Brain microvascular endothelial cell (primary cell): ENCODE measurements at regions not wholly inside any gene's neighbourhood (a gene's known extent, or its start where the extent isn't known, plus 50 kb on each side); places are given as distances from the start of the nearest gene placed in this dataset.

Experiments
- DNase-seq: peaks from one replicate; pipeline ENCODE4 v3.0.0-alpha.2; 2020
- H3K27ac ChIP-seq: fragments of 250-450 bp; sonication (Bioruptor Pico); 2 replicates; pipeline ENCODE4 v1.5.1; 2020; ENCODE audit warnings: mild to moderate bottlenecking, moderate library complexity
- H3K27me3 ChIP-seq: fragments of 250-450 bp; sonication (Bioruptor Pico); replicated peaks from 2 replicates; pipeline ENCODE4 v1.5.1; 2020; ENCODE audit warnings: mild to moderate bottlenecking
- H3K36me3 ChIP-seq: fragments of 250-450 bp; sonication (Bioruptor Pico); replicated peaks from 2 replicates; pipeline ENCODE4 v1.5.1; 2020; ENCODE audit warnings: mild to moderate bottlenecking
- H3K4me3 ChIP-seq: 2 replicates; pipeline ENCODE4 v1.5.1; 2011; ENCODE audit warnings: low read depth, mild to moderate bottlenecking, control low read depth, low read length, moderate library complexity
- in situ Hi-C: cut with HindIII; loops from 2 replicates; pipeline ENCODE4 v1.10.0; 2017; ENCODE audit warnings: low sequenced_read_pairs, low pct_ligation_motif_present
- TF ChIP-seq, protein P1 (sequence below): IDR thresholded peaks from 2 replicates; pipeline ENCODE4 v1.5.1; 2011; ENCODE audit warnings: low read depth, mild to moderate bottlenecking, moderate library complexity, low read length, control low read depth, inconsistent platforms; ENCODE audit errors: missing control alignments

- TF ChIP-seq, protein P1, sequence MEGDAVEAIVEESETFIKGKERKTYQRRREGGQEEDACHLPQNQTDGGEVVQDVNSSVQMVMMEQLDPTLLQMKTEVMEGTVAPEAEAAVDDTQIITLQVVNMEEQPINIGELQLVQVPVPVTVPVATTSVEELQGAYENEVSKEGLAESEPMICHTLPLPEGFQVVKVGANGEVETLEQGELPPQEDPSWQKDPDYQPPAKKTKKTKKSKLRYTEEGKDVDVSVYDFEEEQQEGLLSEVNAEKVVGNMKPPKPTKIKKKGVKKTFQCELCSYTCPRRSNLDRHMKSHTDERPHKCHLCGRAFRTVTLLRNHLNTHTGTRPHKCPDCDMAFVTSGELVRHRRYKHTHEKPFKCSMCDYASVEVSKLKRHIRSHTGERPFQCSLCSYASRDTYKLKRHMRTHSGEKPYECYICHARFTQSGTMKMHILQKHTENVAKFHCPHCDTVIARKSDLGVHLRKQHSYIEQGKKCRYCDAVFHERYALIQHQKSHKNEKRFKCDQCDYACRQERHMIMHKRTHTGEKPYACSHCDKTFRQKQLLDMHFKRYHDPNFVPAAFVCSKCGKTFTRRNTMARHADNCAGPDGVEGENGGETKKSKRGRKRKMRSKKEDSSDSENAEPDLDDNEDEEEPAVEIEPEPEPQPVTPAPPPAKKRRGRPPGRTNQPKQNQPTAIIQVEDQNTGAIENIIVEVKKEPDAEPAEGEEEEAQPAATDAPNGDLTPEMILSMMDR: no peak
- Histone ChIP-seq H3K4me3 (no peak overlapping the region), H3K36me3 (no peaks in the 10 kb centered on the region), H3K27me3 (no peaks in the 10 kb centered on the region), H3K27ac (no peak overlapping the region)
- in situ Hi-C loops: no loop called here
- DNase-seq: no peak
Measured at GRCh38 chr3:111301238-111301798, 229.7 kb downstream of the NECTIN3 start.

GRCh38 chr3:111302063-111302462 is 230.4 kb downstream of the NECTIN3 start:
- Histone ChIP-seq H3K27me3 (no peaks in the 10 kb centered on the region), H3K36me3 (no peaks in the 10 kb centered on the region), H3K4me3 (no peak overlapping the region), H3K27ac (no peak overlapping the region)
- no peak for DNase-seq
- TF ChIP-seq, protein P1: no peak
- in situ Hi-C loops: no loop called here

GRCh38 chr3:111303760-111304159 is 232.1 kb downstream of the NECTIN3 start:
- TF ChIP-seq, protein P1: no peak
- Histone ChIP-seq H3K27me3 (no peaks in the 10 kb centered on the region), H3K4me3 (no peak overlapping the region), H3K27ac (no peak overlapping the region), H3K36me3 (no peaks in the 10 kb centered on the region)
- peak; percentile 24 for DNase-seq
- in situ Hi-C loops: no loop called here

GRCh38 chr3:111307676-111308075 is 234.3 kb upstream of the CD96 start:
- no peak for DNase-seq
- in situ Hi-C loops: no loop called here
- H3K4me3 ChIP-seq: no peak overlapping the region
- H3K36me3 ChIP-seq: no peaks in the 10 kb centered on the region
- TF ChIP-seq, protein P1: no peak
- H3K27me3 ChIP-seq: no peaks in the 10 kb centered on the region
- H3K27ac ChIP-seq: no peak overlapping the region

DNA sequence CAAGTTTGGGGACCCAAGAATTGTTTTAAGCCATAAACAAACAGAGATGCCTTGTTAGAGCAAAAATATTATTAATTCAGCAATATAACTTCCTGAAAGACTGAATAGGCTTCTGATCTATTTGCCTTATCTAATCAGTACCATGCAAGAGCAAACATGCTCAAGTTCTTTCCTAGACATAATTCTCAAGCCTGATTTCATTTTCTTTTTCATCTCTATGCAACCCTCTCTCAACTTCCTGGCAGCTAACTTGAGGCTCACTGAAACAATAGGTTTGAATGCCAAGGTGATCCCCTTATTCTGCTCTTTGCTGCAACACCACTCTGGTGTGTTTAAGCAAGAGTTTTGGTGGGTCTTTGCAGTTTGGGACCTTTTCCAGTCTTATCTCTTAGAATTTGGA is 230.9 kb upstream of the CD96 start:
- no peak overlapping the region for H3K4me3 ChIP-seq
- no peaks in the 10 kb centered on the region for H3K27me3 ChIP-seq
- in situ Hi-C loops: no loop called here
- H3K36me3 ChIP-seq: no peaks in the 10 kb centered on the region
- DNase-seq: no peak
- H3K27ac ChIP-seq: no peak overlapping the region
- TF ChIP-seq, protein P1: no peak

DNA sequence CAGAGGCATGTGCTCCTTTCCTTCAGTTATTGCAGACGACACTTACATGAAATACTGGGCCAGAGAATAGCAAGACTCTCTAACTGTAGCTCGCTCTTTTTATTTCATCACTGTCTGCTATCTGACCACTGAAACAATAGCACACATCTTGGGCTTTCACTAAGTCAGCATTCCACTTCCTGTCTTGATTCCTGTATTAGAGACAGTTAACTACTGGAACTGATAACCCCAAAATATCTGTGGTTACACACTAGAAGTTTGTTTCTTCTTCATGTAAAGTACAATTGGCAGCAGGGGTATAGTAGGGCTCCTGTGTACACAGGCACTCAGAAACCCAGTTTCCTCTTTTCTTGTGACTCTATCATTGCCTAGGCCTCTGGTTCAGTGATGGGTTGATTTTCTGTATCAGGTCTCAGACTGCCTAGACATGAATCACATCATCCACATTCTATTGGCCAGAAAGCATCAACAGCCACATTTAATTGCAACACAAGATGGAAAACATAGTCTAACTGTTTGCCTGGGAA is 230.2 kb upstream of the CD96 start:
- in situ Hi-C loops: no loop called here
- TF ChIP-seq, protein P1: no peak
- Histone ChIP-seq H3K27ac (peak overlapping the region; percentile 14), H3K36me3 (no peaks in the 10 kb centered on the region), H3K4me3 (no peak overlapping the region), H3K27me3 (no peaks in the 10 kb centered on the region)
- peak; percentile 84 for DNase-seq
